Activated naive CD8-positive, alpha-beta T cell treated with anti-CD3 and anti-CD28 coated beads, Interleukin-2, amount 50 U/mL, for 24 hours (primary cell): ENCODE measurements at regions not wholly inside any gene's neighbourhood (a gene's known extent, or its start where the extent isn't known, plus 50 kb on each side); places are given as distances from the start of the nearest gene placed in this dataset.

Source experiments
- ATAC-seq: fragments of 150-1000 bp; cut with Tn5 transposase; one replicate; pipeline ENCODE4 v1.10.0; 2021
- DNase-seq: peaks from one replicate; pipeline ENCODE4 v3.0.0; 2021
- H3K27ac Mint-ChIP-seq: one replicate; pipeline ENCODE4 v1.8.0; 2021; ENCODE audit warnings: mild to moderate bottlenecking, mixed read lengths
- H3K27me3 Mint-ChIP-seq: one replicate; pipeline ENCODE4 v1.8.0; 2021; ENCODE audit warnings: mixed read lengths
- H3K36me3 Mint-ChIP-seq: one replicate; pipeline ENCODE4 v1.8.0; 2021; ENCODE audit warnings: low read depth, mixed read lengths
- H3K4me1 Mint-ChIP-seq: one replicate; pipeline ENCODE4 v1.8.0; 2021; ENCODE audit warnings: mixed read lengths
- H3K4me3 Mint-ChIP-seq: one replicate; pipeline ENCODE4 v1.8.0; 2021; ENCODE audit warnings: mild to moderate bottlenecking, moderate library complexity, mixed read lengths
- H3K9me3 Mint-ChIP-seq: one replicate; pipeline ENCODE4 v1.8.0; 2021; ENCODE audit warnings: mixed read lengths

DNA sequence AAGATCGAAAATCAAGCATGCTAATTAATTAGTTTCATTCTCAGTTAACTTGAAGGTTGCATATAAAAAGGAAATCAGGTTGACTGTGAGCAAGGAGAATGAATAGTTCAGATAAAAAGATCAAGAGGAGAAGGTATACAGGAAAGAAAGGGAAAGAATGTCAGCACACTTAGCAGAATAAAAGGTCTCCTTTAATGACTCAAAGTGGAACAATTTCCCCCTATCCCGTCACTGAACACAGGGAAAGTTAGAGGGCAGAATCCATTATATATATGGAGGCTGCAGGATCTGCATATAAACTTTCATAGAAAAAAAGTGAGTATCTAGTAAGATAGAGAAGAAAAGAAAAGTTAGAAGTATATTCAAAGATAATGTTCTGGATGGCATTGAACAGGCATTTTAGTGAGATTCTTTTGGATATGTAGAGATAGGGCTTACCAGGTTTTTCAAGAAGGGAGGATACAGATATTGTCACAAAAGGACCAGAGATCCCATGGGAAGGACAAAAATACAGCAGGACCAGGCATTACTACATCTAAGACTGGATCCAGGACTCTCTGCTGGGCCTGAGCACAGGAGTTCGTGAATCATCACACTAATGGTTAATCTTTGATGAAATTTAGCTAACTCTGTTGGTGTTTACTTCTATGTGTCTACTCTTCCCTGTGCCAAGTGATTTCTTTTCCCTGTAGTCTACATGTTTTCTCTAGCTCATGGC lies 988.2 kb upstream of the ARRDC3 start:
- no peak for ATAC-seq
- Mint-ChIP-seq H3K27me3 (no peaks in the 10 kb centered on the region), H3K36me3 (no peaks in the 10 kb centered on the region), H3K27ac (no peak overlapping the region), H3K4me1 (no peaks in the 10 kb centered on the region), H3K9me3 (peaks cover 14% of the 10 kb centered on the region), H3K4me3 (no peak overlapping the region)
- DNase-seq, result no peak

DNA sequence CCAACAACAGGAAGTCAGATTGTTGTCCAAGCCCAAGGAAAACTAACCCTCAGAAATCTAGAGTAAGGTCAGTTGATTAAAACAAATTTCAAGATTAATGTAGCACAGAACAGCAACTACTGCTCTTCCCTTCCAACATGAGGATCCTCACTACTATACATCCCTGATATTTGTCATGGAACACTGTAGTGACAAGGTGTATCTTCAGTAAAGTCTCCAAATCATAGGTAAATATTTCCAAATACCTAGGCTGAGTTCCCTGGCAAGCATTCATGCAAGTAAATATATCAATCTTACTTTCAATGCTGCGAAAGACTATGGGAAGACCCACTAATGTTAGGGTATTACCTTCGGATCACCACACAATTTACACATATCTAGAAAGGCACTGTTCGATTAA lies 986.9 kb upstream of the ARRDC3 start:
- no peak overlapping the region for H3K27ac Mint-ChIP-seq
- H3K36me3 Mint-ChIP-seq, result no peaks in the 10 kb centered on the region
- H3K9me3 Mint-ChIP-seq, result peaks cover 14% of the 10 kb centered on the region
- no peak for ATAC-seq
- no peaks in the 10 kb centered on the region for H3K27me3 Mint-ChIP-seq
- DNase-seq, result no peak
- no peak overlapping the region for H3K4me3 Mint-ChIP-seq
- no peaks in the 10 kb centered on the region for H3K4me1 Mint-ChIP-seq

DNA sequence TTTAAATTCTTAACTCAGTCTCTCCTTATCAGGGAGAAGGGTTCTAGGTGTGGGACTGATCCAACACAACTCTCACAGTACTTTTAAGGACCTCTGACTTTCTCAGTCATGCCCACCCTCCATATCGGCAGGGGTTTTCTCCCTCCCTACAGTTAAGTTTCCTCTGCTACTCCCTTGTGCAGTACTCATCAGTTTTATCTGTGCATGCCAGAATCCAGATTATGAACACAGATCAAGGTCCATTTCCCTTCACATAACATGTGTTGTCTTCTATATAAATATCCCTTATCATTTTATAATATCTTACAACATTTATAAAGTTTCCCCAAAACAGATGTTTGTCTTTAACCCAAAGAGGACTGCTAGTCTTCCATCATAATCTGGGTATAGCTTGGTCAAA lies 986.5 kb upstream of the ARRDC3 start:
- no peak overlapping the region for H3K4me3 Mint-ChIP-seq
- ATAC-seq (no peak), DNase-seq (no peak)
- no peak overlapping the region for H3K27ac Mint-ChIP-seq
- no peaks in the 10 kb centered on the region for H3K27me3 Mint-ChIP-seq
- no peaks in the 10 kb centered on the region for H3K36me3 Mint-ChIP-seq
- no peaks in the 10 kb centered on the region for H3K4me1 Mint-ChIP-seq
- peaks cover 14% of the 10 kb centered on the region for H3K9me3 Mint-ChIP-seq

DNA sequence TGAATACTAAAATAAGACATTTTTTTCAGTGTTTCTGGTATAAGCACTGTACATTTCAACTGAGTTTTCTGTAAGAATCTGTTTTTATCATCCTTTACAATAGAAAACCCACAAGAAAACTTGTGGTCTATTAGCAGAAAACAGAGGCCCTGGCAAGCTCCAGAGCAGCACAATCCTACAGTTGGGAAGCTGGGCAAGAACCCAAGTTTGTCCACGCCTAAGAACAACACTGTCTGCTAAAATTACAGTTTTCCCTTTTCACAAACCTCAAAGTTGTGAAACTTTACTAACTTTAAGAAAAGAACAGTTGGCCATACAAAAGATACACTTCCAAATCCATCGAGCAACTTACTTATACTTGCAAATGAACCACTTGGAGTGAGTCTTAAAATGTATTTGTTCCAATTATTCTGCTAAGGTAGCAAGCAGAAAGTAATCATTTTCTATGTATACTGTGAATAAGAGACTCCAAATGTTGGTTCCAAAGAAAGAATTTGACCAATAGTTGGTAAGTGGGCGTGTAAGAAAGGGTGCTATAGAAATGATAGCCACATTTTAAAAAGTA lies 982.0 kb upstream of the ARRDC3 start:
- Mint-ChIP-seq H3K27ac (no peak overlapping the region), H3K4me3 (no peak overlapping the region), H3K9me3 (peaks cover 12% of the 10 kb centered on the region), H3K36me3 (no peaks in the 10 kb centered on the region), H3K27me3 (no peaks in the 10 kb centered on the region), H3K4me1 (no peaks in the 10 kb centered on the region)
- ATAC-seq (no peak), DNase-seq (no peak)

DNA sequence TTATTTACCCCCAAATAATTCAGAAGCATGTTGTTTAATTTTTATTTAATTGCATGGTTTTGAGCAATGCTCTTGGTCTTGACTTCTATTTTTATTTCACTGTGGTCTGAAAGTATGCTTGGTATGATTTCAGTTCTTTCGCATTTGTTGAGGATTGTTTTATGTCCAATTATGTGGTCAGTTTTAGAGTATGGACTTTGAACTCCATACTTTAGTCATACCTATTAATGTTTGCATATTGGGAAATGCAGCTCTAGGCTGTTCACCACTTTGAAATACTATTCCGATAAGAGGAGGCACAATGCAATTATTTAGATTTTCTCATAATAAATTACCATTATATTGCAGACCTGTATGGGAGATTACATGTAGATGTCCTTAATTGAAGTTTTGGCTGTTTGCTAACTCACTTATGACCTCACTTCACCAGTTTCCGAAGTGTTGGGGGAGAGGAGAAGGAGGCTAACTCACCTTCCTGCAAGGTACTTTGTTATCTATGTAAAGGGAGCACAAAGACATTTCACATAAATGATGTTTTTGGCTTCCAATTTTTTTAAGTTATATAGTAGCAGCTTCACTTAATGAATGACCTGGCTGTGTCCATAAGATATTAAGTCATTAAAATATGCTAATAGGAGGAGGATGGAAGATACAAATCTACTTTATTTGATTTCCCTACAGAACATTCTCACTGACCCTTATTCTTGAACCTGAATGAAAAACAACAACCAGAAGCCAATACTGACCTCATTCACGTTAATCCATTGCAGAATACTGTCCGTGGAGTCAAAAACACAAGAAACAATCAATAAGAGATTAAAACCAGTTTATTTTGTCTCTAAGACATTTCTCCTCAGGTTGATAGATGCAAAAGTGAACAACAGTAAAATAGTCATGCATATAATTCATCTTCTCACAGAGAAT lies 970.3 kb upstream of the ARRDC3 start:
- H3K9me3 Mint-ChIP-seq, result peaks cover 18% of the 10 kb centered on the region
- H3K4me1 Mint-ChIP-seq, result no peaks in the 10 kb centered on the region
- ATAC-seq, result no peak
- no peaks in the 10 kb centered on the region for H3K27me3 Mint-ChIP-seq
- no peak overlapping the region for H3K27ac Mint-ChIP-seq
- no peak for DNase-seq
- no peak overlapping the region for H3K4me3 Mint-ChIP-seq
- H3K36me3 Mint-ChIP-seq, result no peaks in the 10 kb centered on the region

DNA sequence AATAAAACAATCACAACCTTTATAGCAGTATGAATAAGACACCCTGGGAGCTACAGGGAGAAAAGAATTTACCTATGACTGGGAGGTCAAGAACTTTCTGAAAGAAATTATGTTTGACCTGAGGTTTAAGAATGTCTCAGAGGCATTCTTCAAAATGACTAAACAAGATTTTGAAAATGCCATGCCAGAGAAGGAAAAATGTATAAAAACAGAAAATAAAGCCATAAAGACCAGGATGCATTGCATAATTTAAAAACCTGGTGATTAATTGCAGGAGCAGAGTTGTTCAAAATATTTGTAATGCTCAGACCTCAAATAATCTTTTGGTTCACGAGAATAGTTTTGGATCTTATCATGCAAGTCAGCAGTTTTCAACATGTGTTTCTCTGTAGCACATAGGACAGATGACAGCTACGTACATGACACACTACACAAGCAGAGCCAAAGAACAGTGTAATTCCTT lies 954.7 kb upstream of the ARRDC3 start:
- H3K4me1 Mint-ChIP-seq, result no peaks in the 10 kb centered on the region

DNA sequence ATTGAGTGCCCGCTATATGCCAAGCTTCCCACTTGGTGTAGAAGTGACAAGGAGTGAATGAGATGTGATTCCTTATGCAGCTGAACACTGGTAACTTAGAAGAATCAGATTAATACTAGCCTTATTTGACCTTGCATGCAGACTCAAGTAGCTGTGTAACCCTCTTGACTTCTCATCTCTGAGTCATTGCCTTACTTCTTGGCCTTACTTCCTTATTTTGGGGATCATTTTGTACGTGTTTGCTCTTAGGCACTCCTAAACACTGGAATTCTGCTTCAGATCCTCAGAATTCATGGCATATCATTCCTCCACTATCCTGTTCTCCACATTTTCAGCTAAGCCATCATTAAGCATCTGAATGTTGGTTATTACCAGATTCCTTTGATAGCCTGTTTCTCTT lies 948.9 kb upstream of the ARRDC3 start:
- Mint-ChIP-seq H3K9me3 (peaks cover 7% of the 10 kb centered on the region), H3K4me3 (no peak overlapping the region), H3K4me1 (no peaks in the 10 kb centered on the region), H3K36me3 (no peaks in the 10 kb centered on the region), H3K27me3 (no peaks in the 10 kb centered on the region), H3K27ac (no peak overlapping the region)
- ATAC-seq (no peak), DNase-seq (no peak)

More for the DNA sequence above, 954.7 kb upstream of the ARRDC3 start:
- H3K27me3 Mint-ChIP-seq, result no peaks in the 10 kb centered on the region
- ATAC-seq (no peak), DNase-seq (no peak)
- peaks cover 12% of the 10 kb centered on the region for H3K9me3 Mint-ChIP-seq
- no peak overlapping the region for H3K4me3 Mint-ChIP-seq
- H3K27ac Mint-ChIP-seq, result no peak overlapping the region
- no peaks in the 10 kb centered on the region for H3K36me3 Mint-ChIP-seq

DNA sequence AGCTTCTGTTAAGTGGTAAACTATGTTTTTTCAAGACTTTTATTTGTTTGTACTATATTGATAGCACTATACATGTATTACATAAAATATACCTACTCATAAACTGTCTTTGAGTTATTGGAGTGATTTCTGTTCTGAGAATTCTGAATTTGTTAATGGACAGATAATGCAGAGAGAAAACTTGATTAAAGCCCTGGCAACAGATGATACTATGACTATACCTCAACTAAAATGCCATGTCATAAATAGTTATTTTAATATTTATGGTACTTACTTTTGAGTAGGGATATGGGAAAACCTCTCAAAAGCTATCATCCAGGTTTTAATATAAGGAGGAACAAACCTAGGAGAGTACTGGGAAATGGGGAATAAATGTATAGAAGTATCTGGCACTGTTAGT lies 947.2 kb upstream of the ARRDC3 start:
- Mint-ChIP-seq H3K9me3 (peaks cover 10% of the 10 kb centered on the region), H3K27me3 (no peaks in the 10 kb centered on the region), H3K4me1 (no peaks in the 10 kb centered on the region), H3K36me3 (no peaks in the 10 kb centered on the region), H3K4me3 (no peak overlapping the region), H3K27ac (no peak overlapping the region)
- ATAC-seq (no peak), DNase-seq (no peak)

DNA sequence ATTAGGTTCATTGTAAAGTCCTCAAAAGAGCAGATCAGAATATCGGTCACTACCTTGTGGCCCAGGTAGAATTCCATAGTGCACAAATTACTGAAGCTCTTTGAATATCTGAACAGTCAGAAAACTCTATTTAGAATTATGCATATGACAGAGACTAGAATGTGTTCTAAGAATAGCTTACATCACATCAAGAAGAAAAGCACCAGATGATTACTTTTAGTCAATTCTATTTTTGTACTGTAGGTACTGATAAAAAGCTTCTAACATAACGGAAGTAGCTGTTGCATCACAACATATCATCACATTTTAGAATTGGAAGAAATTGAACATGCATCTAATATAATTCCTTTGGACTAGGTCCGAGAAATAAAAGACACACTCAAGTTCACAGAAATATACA lies 946.6 kb upstream of the ARRDC3 start:
- Mint-ChIP-seq H3K27ac (no peak overlapping the region), H3K9me3 (peaks cover 10% of the 10 kb centered on the region), H3K4me3 (no peak overlapping the region), H3K36me3 (no peaks in the 10 kb centered on the region), H3K4me1 (no peaks in the 10 kb centered on the region), H3K27me3 (no peaks in the 10 kb centered on the region)
- DNase-seq (no peak), ATAC-seq (no peak)

DNA sequence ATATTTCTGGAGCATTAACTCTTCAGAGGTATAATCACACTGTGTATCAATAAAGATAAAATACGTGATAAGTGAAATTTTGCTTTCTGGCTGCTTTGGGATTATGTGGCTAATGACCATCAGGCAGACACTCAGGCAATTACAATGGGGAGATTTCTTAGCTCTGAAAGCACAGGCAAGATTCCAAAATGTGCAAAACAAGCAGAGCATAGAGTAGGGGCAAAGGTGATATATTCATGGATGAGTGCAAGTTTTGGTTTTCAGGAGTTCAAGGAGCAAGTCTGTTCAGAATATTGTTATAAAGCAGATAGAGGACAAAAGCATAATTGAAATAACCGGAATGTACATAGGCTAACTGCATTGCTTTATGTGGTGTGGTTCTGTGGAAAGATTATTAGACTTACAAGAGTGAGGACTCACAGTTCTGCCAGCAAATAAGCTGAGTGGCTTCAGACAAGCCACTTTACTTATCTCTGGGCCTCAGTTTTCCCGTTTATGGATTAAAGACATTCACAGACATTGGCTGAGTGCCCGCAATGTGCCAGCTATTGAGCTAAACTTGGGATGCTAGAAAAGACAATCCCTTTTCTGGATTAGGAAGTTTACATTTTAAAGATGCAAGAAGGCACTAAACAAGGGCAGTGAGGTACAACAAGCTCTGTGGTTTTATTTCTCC lies 945.6 kb upstream of the ARRDC3 start:
- Mint-ChIP-seq H3K36me3 (no peaks in the 10 kb centered on the region), H3K9me3 (peaks cover 6% of the 10 kb centered on the region), H3K27me3 (no peaks in the 10 kb centered on the region), H3K27ac (no peak overlapping the region), H3K4me1 (no peaks in the 10 kb centered on the region), H3K4me3 (no peak overlapping the region)
- no peak for ATAC-seq
- no peak for DNase-seq

DNA sequence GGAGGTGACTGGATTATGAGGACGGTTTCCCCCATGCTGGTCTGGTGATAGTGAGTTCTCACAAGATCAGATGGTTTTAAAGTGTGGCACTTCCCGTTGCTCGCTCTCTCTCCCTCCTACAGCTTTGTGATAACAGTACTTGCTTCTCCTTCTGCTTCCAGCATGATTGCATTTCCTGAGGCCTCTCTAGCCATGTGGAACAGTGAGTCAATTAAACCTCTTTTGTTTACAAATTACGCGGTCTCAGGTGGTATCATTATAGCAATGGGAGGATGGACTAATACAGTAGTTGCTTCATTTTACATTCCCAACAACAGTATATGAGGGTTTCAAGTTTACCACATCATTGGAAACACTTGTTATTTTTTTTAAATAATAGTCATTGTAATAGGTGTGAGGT lies 937.3 kb upstream of the ARRDC3 start:
- H3K27ac Mint-ChIP-seq, result no peak overlapping the region
- DNase-seq (no peak), ATAC-seq (no peak)
- H3K4me3 Mint-ChIP-seq, result no peak overlapping the region
- no peaks in the 10 kb centered on the region for H3K4me1 Mint-ChIP-seq
- no peaks in the 10 kb centered on the region for H3K9me3 Mint-ChIP-seq
- no peaks in the 10 kb centered on the region for H3K27me3 Mint-ChIP-seq
- H3K36me3 Mint-ChIP-seq, result no peaks in the 10 kb centered on the region

DNA sequence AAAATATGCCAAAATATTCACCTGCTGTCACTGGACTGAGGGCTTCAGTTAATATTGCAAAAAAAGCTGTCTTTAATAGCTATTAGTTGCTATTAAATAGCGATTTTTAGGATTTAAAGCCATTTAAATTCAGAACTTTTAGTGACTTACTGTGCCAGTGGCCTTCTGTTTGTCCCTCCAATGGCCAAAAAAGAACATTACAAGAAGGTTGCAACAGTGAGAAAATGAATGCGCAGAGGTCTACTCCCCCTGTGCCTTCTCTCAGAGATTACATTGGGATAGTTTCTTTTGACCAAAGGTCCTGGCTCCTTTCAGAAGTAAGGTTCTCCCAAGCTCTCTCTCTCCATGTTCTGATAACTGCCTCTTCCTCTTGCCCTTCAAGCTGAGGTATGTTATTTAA lies 930.3 kb upstream of the ARRDC3 start:
- ATAC-seq, result no peak
- Mint-ChIP-seq H3K36me3 (no peaks in the 10 kb centered on the region), H3K4me3 (no peak overlapping the region), H3K9me3 (no peaks in the 10 kb centered on the region), H3K27ac (no peak overlapping the region), H3K4me1 (no peaks in the 10 kb centered on the region), H3K27me3 (no peaks in the 10 kb centered on the region)
- DNase-seq, result no peak

DNA sequence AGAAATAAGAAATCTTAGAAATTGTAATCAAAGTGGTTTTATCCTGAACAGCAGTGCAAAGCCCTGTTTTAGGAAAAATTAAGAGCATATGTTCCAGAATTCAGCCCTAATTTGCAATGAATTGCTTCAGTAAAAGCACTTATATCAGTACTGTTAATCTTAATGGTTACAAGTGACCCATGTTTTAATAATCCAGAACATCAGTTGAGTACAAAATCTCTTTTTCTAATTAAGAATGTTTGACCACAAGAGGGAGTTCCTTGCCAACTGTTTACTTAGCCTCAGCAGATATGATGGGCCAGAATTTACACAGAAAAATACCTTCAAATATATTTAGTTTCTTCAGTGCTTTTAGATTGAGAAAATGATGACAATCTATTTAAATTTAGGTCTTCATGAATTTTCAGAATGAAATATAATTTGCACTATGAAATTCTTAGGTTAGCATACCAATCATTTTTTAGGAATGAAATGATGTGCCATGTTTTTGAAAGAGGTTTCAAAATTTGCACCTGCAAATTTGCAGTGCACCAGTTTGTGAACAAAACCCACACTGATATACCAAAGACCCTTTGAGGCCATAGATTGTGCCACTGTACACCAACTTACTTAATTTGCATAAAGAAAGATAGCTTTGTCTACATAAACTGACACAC lies 926.3 kb upstream of the ARRDC3 start:
- no peaks in the 10 kb centered on the region for H3K4me1 Mint-ChIP-seq
- H3K27me3 Mint-ChIP-seq, result no peaks in the 10 kb centered on the region
- ATAC-seq, result no peak
- no peak overlapping the region for H3K4me3 Mint-ChIP-seq
- no peak for DNase-seq
- H3K27ac Mint-ChIP-seq, result no peak overlapping the region
- no peaks in the 10 kb centered on the region for H3K36me3 Mint-ChIP-seq
- no peaks in the 10 kb centered on the region for H3K9me3 Mint-ChIP-seq

DNA sequence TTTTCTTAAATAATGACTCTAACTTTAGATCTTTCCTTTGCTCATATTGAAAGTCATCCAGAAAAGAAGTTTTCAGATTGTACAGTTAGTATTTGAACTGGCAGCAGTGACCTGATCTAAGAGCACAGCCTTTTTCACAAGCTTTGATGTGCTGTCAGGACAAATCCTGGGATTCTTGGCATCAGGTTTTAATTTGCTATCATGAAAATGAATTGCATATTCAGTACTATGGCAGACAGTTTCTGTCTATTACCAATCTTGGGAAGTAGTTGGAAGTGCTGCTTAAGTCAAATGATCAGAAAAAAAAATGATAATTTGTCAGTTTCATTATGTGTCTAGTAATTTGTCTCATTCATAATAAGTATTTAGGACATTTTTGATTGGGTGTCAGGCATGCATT lies 925.6 kb upstream of the ARRDC3 start:
- DNase-seq, result no peak

More for the DNA sequence above, 925.6 kb upstream of the ARRDC3 start:
- Mint-ChIP-seq H3K36me3 (no peaks in the 10 kb centered on the region), H3K27me3 (no peaks in the 10 kb centered on the region), H3K27ac (no peak overlapping the region), H3K4me3 (no peak overlapping the region), H3K9me3 (no peaks in the 10 kb centered on the region), H3K4me1 (no peaks in the 10 kb centered on the region)
- no peak for ATAC-seq
